ENCODE measurements at regions not wholly inside any gene's neighbourhood (a gene's known extent, or its start where the extent isn't known, plus 50 kb on each side); places are given as distances from the start of the nearest gene placed in this dataset.

DNA sequence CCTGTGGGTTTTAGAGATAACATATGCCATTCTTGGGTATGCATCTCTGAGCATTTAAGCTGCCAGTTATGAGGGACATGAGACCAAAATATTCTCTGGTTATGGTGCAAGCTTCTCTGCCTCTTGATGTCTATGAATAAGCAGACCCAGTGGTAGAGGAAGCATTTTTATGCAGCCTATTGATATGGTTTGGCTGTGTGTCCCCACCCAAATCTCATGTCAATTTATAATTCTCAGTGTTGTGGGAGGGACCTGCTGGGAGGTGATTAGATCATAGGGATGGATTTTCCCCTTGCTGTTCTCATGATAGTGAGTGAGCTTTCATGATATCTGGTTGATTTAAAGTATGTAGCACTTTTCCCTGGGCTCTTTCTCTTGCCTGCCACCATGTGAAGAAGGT, 187.2 kb downstream of the ARHGAP12 start:
- no peak overlapping the region for H3K27ac ChIP-seq
- ATAC-seq (no peak), DNase-seq (no peak)
- no peak overlapping the region for H3K4me3 ChIP-seq
- no peaks in the 10 kb centered on the region for H3K27me3 ChIP-seq (ENCODE audit: low read depth)
- intact Hi-C loops (cut with DNase I) = no loop called here
- TF ChIP-seq, protein P1, sequence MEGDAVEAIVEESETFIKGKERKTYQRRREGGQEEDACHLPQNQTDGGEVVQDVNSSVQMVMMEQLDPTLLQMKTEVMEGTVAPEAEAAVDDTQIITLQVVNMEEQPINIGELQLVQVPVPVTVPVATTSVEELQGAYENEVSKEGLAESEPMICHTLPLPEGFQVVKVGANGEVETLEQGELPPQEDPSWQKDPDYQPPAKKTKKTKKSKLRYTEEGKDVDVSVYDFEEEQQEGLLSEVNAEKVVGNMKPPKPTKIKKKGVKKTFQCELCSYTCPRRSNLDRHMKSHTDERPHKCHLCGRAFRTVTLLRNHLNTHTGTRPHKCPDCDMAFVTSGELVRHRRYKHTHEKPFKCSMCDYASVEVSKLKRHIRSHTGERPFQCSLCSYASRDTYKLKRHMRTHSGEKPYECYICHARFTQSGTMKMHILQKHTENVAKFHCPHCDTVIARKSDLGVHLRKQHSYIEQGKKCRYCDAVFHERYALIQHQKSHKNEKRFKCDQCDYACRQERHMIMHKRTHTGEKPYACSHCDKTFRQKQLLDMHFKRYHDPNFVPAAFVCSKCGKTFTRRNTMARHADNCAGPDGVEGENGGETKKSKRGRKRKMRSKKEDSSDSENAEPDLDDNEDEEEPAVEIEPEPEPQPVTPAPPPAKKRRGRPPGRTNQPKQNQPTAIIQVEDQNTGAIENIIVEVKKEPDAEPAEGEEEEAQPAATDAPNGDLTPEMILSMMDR (IDR thresholded peaks at IDR 0.05) = no peak
- no peaks in the 10 kb centered on the region for H3K9me3 ChIP-seq
- H3K4me1 ChIP-seq = peaks cover 3% of the 10 kb centered on the region
- H3K36me3 ChIP-seq = no peaks in the 10 kb centered on the region

DNA sequence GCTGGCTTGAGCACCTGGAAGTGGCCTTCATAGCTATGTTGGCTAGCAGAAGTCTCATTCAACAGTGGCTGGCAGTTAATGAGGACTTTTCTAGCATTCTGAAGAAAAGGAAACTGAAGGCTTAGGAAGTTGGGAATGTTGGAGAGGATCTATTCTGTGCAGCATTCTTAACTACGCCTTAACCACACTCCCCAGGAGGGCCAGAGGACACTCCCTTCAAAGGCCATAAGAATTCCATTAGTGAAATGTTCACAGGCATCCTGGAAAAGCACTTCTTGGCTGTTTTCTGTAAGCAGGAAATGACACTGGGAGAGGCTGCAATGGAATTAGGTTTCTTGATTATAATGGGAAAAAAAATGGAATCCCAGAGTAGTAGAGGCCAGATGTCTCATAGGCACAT, 188.9 kb downstream of the ARHGAP12 start:
- Histone ChIP-seq H3K9me3 (no peaks in the 10 kb centered on the region), H3K36me3 (no peaks in the 10 kb centered on the region), H3K27ac (no peak overlapping the region), H3K27me3 (ENCODE audit: low read depth) (no peaks in the 10 kb centered on the region), H3K4me3 (no peak overlapping the region), H3K4me1 (peaks cover 3% of the 10 kb centered on the region)
- DNase-seq (no peak), ATAC-seq (no peak)
- intact Hi-C loops (cut with DNase I) = no loop called here
- TF ChIP-seq, protein P1 (IDR thresholded peaks at IDR 0.05) = no peak

- Histone ChIP-seq H3K9me3 (no peaks in the 10 kb centered on the region), H3K27me3 (ENCODE audit: low read depth) (no peaks in the 10 kb centered on the region), H3K36me3 (no peaks in the 10 kb centered on the region), H3K4me1 (peaks cover 3% of the 10 kb centered on the region), H3K27ac (no peak overlapping the region), H3K4me3 (no peak overlapping the region)
- intact Hi-C loops (cut with DNase I) = no loop called here
- TF ChIP-seq, protein P1 (IDR thresholded peaks at IDR 0.05) = no peak
- DNase-seq = no peak
- ATAC-seq = no peak
Observed at GRCh38 chr10:31739146-31739545, 189.5 kb downstream of the ARHGAP12 start.

DNA sequence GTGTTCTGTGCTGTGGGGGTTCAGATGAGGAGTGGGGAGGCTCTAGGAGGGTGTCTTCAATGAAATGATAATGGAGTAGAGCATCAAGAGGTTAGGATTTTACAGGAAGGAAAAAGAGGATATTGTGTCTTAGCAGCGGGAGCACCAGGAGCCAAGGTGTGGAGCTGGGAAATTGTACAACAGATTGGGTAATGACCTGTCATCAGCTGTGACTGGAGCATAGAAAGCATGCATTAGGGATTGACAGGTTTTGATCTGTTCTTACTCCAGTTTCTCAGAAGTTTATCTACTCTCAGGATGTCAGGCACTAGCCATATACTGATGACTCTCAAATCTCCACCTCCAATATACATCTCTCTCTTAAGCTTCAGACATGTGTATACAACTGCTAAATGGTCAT, 196.9 kb downstream of the ARHGAP12 start:
- Histone ChIP-seq H3K27me3 (ENCODE audit: low read depth) (no peaks in the 10 kb centered on the region), H3K27ac (no peak overlapping the region), H3K36me3 (no peaks in the 10 kb centered on the region), H3K9me3 (no peaks in the 10 kb centered on the region), H3K4me3 (no peak overlapping the region), H3K4me1 (no peaks in the 10 kb centered on the region)
- intact Hi-C loops (cut with DNase I) = no loop called here
- DNase-seq (no peak), ATAC-seq (no peak)
- TF ChIP-seq, protein P1 (IDR thresholded peaks at IDR 0.05) = no peak

DNA sequence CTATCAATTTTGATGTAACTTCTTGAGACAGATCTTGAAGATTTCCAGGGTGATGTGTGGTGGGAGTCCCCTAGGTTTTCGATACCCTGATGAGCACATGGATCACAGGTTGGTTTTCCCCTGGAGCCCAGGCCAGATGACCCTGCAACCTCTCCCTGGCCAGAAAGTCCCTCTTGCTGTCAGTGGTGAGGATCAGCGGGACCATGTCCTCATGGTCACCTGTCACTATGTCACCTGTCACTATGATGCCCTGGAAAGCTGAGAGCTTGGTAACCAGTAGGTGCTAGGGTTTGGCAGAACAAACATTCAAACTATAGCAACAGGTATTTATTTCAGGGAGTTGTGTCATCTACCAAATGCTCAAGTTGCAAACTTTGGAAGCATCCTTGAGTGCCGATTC, 197.9 kb downstream of the ARHGAP12 start:
- TF ChIP-seq, protein P1 (IDR thresholded peaks at IDR 0.05) = no peak
- H3K27me3 ChIP-seq (ENCODE audit: low read depth) = no peaks in the 10 kb centered on the region
- DNase-seq (no peak), ATAC-seq (no peak)
- H3K4me3 ChIP-seq = no peak overlapping the region
- H3K9me3 ChIP-seq = no peaks in the 10 kb centered on the region
- H3K4me1 ChIP-seq = no peaks in the 10 kb centered on the region
- intact Hi-C loops (cut with DNase I) = no loop called here
- no peak overlapping the region for H3K27ac ChIP-seq
- H3K36me3 ChIP-seq = no peaks in the 10 kb centered on the region

- ATAC-seq = no peak
Observed at GRCh38 chr10:31728698-31729224, 199.9 kb downstream of the ARHGAP12 start.

More at GRCh38 chr10:31728698-31729224, 199.9 kb downstream of the ARHGAP12 start:
- Histone ChIP-seq H3K9me3 (no peaks in the 10 kb centered on the region), H3K36me3 (no peaks in the 10 kb centered on the region), H3K4me1 (no peaks in the 10 kb centered on the region), H3K27me3 (ENCODE audit: low read depth) (no peaks in the 10 kb centered on the region), H3K4me3 (no peak overlapping the region), H3K27ac (no peak overlapping the region)
- TF ChIP-seq, protein P1 (IDR thresholded peaks at IDR 0.05) = no peak
- no peak for DNase-seq
- intact Hi-C loops (cut with DNase I) = no loop called here
